NCI-H1694 treated with DMSO at 0.1 percent for 48 hours (cell line): ENCODE measurements at regions not wholly inside any gene's neighbourhood (a gene's known extent, or its start where the extent isn't known, plus 50 kb on each side); places are given as distances from the start of the nearest gene placed in this dataset.
"Not testable (repeated sequence)": the region's sequence is repeated elsewhere in the genome, so short reads cannot be mapped to it uniquely, and the experiment has no call there.

ENCODE experiments used
- DNase-seq: peaks from one replicate; lab custom pipeline; 2025; lab: John Stamatoyannopoulos, UW

DNA sequence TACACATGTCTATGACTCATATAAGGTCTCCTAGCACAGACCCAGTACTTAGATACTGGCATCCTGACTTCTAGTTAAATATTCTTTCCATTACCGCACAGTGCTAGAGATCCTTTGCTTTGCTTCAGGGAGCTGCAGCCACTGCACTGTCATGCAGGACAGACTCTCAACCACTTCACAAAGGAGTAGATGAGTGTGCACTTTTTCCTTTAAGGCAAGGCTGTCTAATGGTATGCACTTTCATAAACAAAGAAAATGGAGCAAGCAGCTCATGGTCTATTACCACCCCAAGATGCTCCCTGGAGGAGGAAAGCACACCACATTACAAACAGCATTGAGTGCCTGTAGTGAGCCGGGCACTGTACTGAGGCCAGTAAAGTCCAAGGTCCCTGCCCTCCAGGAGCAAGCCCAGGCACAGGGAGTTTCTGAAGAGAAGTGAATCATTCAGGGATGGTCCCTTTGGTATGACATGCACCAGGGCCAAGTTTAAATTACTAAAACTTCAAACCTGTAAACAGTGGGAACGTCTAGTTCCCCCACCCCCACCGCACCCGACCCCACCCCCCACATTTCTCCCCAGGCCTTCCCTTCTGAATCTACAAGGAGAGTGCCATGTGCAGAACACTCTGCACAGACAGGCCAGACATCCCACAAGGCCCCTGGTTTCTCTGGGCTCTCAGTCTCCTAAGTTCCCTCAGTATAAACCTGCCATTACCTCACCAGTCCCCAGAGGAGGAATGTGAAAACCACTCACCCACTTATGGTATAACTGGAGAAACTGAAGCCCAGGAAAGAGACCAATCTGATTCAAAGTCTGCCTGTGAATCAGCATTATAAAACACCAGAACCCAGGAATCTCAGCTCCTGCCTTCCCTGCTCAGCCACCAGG, 107.8 kb upstream of the BCL6 start:
- no peak for DNase-seq

DNA sequence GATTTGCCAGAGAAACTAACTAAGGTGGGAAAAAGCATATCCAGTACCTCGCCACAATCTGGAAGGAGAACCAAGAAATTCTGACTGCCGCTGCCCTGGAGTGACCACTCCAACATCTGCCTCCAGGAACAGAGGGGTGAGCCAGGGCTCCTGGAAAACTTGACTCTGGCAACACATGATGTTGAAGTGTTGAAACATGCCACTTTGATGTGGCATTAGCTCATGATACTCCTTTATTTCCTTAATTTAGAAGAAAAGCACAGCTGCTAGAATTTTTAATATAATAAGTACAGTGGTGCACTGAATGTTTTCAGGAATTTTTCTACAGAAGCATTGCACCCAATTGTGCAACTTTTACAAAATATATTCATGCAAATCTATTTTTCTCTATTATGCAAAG, 109.9 kb upstream of the BCL6 start:
- no peak for DNase-seq

DNA sequence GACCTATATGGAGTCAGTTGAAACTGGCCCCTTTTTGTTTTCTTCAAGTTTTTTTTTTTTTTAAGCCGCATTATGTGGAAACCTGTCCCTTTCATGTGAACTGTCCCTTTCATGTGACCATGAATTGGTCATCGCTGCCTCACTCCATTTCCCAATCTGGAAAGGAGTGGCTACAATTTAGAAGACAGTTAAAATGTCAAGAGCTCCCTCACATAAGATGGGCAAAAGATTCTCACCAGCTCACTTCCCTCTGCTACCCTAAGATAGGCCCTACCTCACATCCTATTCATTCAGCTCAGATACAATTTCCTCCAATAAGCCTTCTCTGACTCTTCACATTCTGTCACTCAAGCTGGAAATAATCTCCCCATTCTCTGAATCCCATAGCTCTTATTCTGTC, 111.3 kb upstream of the BCL6 start:
- no peak for DNase-seq

GRCh38 chr3:187858041-187858440, 112.8 kb upstream of the BCL6 start:
- no peak for DNase-seq

- DNase-seq, result no peak
Measured at GRCh38 chr3:187858711-187859110, 113.4 kb upstream of the BCL6 start.

- DNase-seq, result not testable (repeated sequence)
Measured at GRCh38 chr3:187862701-187863277, 117.5 kb upstream of the BCL6 start.

GRCh38 chr3:187870360-187871203, 125.3 kb upstream of the BCL6 start:
- no peak for DNase-seq

DNA sequence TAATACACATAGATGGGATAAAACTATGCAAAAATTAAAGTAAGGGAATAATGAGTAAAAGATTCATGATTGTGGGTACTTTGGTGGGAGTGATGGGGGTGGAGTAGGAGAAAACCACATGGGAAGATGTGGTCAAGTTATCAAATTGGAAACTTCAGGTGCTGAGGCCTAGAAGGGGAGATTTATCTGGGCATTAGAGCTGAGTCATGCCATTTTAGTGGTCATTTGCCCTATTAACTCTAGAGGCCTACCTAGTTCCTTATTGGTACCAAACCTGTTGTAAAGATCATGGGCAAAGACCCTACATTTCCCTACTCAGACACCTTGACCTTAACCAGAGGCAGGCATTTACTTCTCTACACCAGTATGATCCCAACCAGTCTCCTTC, 125.9 kb upstream of the BCL6 start:
- no peak for DNase-seq

- no peak for DNase-seq
Measured at GRCh38 chr3:187871848-187872247, 126.6 kb upstream of the BCL6 start.

DNA sequence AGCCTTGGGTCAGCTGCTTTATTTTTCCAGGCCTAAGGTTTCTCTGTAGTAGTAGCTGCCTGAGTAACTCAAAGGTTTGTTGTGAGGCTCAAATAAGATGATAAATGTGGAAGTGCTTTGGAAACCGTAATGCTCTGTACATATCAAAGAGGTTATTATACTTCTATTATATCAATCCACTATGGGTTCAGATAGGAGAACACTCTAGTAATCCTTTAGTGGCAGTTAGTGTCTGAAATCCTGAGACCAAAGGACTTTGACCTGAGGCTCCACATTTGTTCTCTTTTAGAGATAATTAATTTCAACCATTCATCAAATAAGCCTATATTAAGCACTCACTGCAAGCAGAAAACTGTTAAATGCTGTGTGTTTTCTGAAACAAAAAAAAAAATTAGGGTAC, 128.6 kb upstream of the BCL6 start:
- no peak for DNase-seq

DNA sequence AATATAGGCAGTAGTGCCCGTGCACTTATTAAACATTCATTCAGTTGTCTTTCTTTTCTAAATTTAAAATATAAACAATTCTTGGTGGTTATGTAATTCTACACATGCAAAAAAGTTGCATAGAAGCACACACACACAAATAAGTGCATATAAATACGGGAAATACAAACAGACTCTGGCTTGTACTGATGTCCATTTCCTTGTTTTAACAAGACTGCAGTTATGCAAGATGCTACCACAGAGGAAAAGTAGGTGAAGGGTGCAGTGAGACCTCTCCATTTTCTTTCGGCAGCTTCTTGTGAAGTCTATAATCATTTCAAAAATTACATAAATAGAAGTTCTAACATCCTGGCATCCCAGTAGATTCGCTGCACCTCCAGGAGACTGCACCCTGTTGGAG, 130.6 kb upstream of the BCL6 start:
- no peak for DNase-seq

DNA sequence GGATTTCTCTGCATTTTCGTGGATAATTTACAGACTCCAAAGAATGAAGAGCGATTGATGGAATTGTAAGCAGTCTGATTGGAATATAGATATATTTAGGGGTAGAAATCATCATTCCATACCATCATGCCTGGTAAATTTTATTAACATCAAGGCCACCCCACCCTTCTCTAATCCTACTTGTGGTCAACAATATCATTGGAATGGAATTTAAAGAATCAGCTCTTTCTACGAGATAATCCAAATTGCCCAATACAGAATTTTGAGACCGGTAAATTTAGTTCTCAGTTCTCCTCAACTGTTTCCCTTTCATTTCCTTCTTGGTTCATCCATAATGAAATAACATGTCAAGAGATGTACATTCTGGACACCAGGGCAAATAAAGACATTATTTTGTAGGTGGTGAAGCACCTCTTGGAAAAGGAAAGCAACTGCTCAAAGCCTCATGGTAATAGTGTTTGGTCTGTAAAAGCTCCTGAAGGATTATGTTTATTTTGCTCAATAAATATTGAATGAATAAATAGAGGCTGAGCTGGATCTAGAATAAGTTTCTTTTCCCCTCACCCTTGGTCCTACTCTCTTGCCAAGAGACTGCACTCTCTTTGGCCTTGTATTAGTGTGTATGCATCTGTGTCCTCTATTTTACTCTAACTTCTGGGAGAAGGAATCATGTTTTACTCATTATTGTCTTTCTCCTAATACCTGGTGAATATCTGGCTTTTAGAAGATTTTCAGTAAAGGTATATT, 133.7 kb upstream of the BCL6 start:
- no peak for DNase-seq

DNA sequence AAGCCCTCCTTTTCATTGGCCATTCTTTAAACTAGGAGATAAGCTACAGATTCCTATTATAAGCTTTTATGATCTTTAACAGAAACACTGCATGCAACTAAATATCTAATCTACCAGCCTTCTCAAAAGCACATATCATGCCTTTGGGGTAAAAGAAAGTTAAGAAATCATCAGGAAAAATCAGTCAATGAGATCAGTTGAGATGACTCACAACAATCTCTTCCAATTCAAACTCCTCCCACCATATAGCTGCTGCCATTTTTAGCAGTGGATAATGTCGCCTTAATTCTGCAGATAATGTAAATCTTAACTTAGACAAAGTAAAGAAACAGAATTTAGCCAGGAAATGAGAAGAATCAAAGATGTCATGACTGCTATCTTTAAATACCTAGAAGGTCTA, 135.2 kb upstream of the BCL6 start:
- no peak for DNase-seq

DNA sequence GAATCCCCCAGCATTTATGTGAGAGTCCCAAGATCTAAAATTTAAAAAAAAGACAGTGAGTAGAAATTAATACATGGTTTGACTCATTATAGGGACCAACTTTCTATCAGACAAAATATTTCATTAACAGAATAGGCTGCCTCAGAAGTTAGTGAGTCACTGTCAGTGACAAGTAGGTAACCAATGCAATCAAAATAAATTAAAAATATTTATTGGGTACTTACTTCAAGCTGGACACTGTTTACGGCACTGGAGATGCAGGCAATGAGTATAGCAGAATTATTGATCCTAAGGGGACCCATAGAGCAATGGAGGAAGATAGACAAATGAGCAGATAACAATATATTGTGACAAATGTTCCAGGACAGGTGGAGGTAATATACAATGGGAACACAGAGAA, 135.6 kb upstream of the BCL6 start:
- DNase-seq, result no peak

DNA sequence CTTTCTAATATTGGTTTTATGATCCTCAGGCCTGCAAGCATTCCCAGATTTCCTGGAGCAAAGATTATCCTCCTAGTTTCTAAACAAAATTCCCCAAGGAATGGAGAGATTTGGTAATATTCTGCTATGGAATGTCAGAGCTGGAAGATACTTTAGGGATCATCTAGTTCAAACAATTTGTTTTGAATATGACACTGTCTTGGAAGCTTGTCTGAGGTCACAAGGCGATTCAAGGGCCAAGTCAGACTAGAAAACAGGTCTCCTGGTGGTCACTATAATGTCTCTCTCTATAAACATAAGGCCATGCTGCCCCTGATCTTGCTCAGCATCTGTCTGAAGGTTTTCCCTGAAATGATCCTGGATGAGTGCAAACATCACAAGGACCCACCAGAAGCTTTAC, 143.4 kb upstream of the BCL6 start:
- no peak for DNase-seq

DNA sequence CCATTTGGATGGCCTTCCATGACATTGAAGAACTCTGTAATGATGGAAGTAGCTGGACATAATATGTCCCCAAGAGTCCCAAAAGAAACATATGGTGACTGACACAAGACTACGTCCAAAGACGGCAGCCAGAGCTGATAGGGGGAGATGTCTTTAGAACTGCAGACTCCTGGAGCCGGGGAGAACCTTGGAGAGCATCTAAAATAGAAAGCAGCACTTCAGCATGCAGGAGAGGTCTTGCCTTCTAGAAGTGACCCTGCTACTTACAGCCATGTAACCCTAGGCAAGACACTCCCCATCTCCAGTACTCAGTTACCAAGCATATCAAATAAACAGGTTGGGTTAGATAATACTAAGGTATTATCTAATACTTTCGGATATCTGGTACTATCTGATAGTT, 143.8 kb upstream of the BCL6 start:
- DNase-seq, result no peak

GRCh38 chr3:187889601-187890404, 144.5 kb upstream of the BCL6 start:
- DNase-seq, result no peak

GRCh38 chr3:187890405-187890752, 145.1 kb upstream of the BCL6 start:
- not testable (repeated sequence) for DNase-seq

DNA sequence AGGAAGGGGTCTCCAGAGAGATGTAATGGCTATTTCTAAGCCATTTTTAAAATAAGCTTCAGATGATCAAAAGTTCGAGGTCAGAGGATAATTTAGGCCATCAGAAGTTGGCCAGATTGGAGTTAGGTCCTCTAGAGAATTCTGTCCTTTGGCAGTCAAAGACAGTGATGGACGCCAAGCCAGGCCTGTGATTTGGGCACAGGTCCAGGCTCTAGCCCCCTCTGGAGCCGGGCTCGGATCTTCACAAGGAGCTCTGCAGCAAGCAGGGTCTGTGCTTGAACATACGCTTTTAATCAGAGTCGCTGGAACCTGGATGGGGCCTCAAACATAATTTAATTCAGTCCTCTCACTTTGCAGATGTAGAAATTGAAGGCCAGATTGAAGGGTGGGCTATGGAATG, 151.4 kb upstream of the BCL6 start:
- DNase-seq, result no peak

GRCh38 chr3:187899246-187899645, 154.0 kb upstream of the BCL6 start:
- DNase-seq, result no peak

DNA sequence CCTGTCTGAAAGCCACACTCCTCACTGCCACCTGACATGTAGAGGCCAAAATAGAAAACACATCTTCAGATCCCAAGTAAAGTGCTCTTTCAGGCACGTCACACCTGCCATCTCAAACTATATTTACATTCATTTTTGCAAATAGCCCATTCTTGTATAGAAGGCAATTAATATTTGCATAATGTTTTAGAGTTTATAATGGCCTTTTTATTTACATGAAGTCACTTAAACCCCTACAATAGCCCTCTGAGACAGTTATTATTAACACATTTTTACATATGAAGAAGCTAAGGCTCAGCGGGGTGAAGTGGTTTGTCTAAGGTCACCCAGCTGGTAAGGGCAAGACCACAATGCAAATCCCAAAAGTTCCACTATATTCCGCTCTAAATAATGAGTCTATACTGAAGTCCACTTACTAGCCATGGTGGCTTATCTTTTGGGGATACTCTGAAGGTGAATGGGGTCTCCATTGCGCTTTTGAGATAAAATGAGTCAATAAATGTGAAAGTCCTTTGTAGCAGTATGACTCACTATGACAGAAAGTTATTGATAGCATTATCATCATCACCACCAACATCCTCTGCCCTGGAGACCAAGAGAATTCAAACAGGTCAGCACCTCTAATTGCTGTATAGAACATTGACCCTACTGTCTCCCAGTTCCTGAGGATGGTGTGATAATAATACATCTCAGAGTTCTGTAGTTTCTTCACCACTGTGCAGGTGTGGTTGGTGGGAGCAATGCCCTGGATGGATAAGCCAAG, 155.9 kb upstream of the BCL6 start:
- DNase-seq, result no peak
